ENCODE measurements at regions not wholly inside any gene's neighbourhood (a gene's known extent, or its start where the extent isn't known, plus 50 kb on each side); places are given as distances from the start of the nearest gene placed in this dataset.
"Not testable (repeated sequence)": the region's sequence is repeated elsewhere in the genome, so short reads cannot be mapped to it uniquely, and the experiment has no call there.

DNA sequence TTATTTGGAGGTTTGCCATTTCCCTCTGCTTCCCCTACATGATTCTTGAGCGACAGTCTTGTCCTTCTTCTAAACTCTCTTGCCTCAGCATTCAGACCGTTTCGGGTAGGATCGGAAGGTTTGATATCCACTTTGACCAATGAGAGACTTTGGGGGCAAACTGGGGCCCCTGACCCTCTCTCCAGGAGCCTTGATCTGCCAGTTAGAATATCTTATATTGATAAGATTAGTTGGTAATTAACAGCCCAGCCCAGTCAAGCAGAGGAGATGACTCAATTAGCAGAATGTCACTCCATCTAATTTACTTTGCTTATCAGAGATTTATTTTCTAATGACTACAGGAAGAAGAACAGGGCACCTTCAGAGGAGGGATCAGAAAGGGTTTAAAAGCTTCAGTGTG is 532.8 kb downstream of the XYLT1 start:
- DNase-seq (ENCODE audit: low read depth) = no peak

DNA sequence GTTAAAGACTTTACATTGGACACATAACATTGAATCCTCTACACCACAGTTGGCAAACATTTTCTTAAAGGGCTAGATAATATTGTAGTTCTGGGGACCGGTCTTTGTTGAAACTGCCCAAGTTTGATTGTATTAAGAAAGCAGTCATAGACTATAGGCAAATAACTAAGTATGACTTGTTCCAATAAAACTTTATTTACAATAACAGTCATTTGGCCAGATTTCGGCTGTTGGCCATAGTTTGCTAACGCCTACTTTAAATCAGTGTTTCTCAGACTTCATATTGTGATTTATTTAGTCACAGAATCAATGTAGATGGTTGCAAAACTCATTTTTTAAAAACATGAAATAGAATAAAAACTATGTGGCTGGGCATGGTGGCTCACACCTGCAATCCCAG is 531.8 kb downstream of the XYLT1 start:
- no peak for DNase-seq (ENCODE audit: low read depth)

DNA sequence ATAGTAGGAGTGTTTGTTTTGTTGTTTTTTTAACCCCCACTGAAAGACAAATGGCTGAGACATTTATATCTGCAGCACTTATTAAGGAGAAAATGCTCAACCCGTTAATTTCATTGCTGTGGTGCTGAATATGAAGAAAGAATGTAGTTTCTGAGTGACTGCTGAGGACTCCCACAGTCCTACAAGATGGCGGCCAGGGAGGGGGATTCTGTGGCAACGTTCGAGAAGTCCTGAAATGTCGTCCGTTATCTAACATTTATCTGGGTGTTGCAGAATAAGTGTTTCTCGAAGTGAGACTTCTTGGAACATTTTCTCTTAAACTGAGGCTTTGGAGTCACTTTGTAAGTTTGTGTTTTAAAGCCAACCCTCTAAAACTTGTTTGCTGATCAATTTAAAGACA is 530.4 kb downstream of the XYLT1 start:
- no peak for DNase-seq (ENCODE audit: low read depth)

DNA sequence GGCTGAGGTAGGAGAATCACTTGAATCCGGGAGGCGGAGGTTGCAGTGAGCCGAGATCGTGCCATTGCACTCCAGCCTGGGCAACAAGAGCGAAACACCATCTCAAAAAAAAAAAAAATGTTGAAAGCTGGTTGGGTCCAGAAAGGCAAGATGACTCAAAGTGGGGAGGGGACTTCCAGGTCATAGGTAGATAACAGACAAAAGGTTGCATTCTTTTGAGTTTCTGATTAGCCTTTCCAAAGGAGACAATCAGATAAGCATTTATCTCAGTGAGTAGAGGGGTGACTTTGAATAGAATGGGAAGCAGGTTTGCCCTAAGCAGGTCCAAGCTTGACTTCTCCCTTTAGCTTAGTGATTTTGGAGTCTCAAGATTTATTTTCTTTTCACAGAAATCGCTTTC is 527.9 kb downstream of the XYLT1 start:
- DNase-seq (ENCODE audit: low read depth) = not testable (repeated sequence)

DNA sequence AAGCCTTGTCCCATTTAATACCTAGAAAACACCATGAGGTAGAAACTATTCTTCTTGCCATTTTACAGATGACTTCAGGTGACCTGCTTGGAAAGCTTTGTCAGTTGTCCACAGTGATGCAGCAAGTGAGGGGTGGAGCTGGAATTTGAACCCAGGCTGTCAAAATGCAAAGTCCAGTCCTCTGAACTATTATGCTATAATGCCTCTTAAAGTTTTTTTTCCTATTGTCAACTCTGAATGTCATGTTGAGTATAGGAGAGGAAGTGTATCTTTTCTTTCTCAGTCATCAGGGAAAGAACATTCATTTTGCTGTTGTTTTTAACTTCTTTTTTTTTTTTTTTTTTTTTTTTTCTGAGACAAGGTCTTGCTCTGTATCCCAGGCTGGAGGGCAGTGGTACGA is 525.6 kb downstream of the XYLT1 start:
- no peak for DNase-seq (ENCODE audit: low read depth)

DNA sequence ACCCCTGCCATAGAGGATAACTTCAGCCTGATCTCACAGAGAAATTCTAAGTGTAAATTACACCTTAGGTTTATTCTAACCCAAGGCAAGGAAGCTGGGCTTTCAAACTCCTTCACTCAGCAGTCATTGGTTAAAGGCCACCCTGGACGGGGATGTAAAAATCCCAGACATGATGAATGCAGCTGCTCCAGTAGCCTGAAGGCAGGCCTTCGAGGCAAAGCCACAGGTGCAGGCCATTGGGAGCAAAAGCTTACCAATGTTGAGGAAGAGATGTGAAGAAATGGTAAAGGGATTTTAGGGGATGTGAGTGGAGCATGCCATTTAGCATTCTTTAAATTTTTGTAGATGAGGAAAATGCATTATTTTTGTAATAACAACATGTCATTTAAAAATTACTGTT is 514.4 kb downstream of the XYLT1 start:
- DNase-seq (ENCODE audit: low read depth) = no peak

DNA sequence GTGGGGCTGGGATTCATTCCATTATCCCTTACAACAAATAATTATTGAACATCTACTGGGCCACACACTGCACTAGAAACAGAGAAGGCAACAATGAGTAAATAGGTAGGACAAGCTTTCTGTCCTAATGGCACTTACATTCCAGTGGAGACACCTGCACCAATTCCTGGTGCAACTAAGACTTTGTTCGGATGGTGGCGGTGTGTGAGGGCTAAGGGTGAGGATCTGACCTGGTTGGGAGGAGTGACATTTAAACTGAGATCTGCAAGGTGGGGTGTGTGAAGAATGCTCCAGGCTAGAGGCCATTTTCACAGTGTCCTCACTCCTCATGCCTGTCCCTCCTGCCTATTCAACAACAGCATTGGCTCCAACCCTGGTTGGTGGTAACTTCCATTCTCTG is 510.0 kb downstream of the XYLT1 start:
- DNase-seq (ENCODE audit: low read depth) = no peak

DNA sequence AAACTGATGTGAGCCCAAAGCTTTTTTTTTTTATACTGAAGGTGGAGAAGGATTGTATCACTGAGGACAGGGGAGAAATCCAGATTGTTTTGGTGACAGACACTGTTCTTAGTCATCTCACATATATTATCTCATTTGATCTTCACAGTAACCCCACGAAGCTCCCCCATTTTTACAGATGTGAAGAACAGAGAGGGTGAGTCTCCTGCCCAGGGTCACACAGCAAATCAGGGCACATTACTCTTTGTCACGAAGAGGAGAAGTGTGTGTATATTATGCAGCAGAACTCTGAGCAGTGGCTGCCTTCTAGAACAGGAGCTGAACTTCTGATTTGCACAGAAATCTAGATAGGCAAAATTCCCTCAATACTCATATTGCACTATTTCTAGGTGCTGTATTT is 504.3 kb downstream of the XYLT1 start:
- no peak for DNase-seq (ENCODE audit: low read depth)

DNA sequence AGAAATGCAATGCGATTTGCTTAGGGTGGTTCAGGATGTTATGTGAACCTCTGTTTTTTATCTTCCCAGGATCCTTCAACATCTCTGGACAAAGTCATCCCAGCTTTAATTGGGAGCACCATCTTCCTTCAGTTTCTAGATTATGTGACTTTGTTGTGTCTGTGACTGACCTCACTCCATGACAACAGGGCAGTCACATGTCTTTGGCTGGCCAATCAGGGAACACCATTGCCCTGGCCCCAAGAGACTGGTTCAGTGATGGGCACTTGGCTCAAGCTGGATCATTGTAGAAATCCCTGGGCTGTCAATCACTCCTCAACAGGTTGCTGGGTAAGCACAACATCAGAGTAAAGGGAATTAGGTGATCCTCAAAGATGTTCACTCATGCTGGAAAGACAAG is 499.7 kb downstream of the XYLT1 start:
- DNase-seq (ENCODE audit: low read depth) = no peak

DNA sequence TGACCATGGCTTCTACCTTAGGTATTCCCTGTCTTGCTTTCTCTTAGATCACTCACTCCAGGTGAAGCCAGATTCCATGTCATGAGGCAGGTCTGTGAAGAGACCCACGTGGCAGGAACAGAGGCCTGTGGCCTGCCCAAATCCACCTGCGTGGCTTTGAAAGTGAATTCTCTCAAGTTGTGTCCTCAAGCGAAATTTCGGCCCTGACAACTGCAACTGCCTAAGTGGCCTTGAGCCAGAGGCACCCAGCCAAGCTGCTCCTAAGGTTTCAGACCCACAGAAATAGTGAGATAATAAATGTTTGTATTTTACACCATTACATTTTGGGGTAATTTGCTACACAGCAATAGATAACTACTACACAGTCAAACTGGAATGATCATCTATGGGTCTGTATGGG is 497.9 kb downstream of the XYLT1 start:
- DNase-seq (ENCODE audit: low read depth) = no peak

DNA sequence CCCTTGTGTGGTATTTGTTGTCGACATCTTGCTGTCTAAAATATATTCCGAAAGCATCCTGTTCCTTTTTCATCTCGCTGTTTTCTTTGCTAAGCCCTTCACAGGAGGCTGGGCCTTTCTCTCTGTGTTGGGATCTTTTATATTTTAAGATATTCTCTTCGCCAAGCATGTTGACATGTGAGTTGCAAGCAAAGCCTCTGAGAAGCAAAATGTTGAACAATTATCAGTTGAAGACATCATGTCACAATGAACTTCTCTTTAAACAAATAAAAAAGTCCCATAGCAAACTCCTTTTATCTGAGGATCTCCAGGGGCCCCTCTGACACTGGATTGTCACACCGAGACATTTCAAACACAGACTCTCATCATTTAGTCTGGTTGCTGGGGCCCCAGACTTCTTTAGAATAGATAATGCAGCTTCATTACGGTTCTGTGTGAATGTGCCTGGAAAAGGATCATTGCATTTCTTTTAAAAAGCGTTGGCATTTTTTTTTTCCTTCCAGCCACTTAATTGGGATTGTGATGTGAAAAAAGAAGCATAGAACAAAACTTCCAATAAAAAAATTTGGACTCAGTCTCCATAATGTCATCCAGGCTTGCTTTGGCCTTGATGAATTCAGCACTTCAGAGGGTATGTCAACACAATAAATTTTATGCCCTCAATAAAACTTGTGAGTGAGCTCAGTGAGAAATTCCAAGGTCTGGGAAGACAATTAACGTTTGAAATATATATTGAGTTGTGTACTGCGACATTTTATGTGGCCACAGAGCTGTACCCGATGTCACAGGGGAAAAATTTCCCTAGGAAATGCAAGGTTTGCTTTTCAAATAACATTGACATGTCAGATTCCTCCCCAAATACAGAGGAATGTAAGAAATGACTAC is 496.8 kb downstream of the XYLT1 start:
- no peak for DNase-seq (ENCODE audit: low read depth)

DNA sequence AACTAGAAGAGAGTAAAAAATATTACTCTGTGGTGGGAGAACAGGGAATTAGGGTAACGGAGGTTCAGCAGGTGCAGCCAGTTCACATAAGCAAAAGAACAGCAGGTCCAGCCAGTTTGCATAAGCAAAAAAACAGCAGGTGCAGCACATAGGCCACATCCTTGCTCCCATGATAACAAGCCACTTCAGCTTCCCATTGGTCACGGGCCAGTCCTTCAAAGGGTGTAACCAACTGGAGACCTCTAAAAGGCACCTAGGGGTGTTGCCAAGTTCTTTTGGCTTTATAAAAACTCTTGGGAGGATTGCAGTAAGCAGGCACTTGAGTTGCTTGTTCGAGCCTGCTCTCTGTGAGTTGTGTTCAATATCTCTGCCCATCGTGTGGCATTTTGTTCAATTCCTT is 488.1 kb downstream of the XYLT1 start:
- DNase-seq (ENCODE audit: low read depth) = no peak

DNA sequence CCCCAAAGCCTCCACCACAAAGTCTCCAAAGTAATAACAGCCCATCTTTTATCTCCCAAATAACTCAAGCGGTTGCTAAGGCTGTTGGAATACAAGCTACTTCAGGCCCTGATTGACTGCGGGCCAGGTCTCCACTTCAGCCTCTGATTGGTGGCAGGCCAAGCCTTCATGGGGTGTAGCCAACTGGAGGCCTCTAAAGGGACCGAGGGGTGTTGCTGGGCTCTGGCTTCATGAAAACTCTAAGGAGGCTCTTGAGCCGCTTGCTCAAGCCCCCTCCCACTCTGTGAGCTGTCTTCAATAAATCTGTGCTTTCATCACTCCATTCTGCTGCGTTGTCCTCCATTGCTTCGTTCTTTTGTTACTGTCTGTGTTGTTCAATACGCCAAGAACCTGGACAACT is 487.2 kb downstream of the XYLT1 start:
- no peak for DNase-seq (ENCODE audit: low read depth)

DNA sequence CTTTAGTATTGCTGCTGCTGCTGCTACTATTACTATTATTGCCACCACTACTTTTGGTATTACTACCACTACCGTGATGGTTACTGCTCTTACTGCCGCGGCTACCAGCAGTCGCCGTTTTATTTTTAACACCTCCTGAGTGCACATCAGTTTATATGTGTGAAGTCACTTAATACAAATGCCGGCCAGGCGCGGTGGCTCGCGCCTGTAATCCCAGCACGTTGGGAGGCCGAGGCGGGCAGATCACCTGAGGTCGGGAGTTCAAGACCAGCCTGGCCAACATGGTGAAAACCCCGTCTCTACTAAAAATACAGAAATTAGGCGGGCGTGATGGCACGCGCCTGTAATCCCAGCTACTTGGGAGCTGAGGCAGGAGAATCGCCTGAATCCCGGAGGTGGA is 486.7 kb downstream of the XYLT1 start:
- not testable (repeated sequence) for DNase-seq (ENCODE audit: low read depth)

DNA sequence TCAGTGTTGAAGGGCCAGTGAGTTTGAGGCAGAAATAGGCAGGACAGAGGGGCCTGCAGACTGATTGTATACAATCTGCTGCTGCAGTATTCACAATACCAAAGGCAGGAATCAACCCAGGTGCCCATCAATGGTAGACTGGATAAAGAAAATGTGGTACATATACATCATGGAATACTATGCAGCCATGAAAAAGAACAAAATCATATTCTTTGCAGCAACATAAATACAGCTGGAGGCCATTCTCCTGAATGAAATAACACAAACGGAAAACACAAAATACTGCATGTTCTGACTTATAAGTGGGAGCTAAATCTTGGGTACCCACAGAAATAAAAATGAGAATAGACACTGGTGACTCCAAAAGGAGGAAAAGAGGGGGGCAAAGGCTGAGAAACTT is 485.1 kb downstream of the XYLT1 start:
- DNase-seq (ENCODE audit: low read depth) = no peak

DNA sequence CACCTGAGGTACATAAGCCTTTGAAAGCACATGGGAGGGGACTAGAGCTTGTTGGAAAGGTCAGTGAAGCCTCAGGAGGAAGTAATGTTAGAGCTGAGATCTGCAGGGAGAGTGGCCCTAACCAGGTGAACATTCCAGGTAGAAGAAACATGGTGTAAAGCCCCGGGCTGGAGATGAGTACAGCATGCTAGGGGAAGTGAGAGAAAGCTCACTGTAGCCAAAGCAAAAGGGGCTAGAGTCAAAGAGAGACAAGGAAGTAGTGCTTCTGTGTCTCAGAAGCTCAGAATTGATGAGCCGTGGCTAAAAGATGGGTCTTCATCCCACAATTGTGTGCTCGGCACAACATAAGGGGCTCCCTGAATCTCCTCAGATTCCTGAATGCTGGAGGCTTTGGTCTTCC is 481.8 kb downstream of the XYLT1 start:
- no peak for DNase-seq (ENCODE audit: low read depth)

DNA sequence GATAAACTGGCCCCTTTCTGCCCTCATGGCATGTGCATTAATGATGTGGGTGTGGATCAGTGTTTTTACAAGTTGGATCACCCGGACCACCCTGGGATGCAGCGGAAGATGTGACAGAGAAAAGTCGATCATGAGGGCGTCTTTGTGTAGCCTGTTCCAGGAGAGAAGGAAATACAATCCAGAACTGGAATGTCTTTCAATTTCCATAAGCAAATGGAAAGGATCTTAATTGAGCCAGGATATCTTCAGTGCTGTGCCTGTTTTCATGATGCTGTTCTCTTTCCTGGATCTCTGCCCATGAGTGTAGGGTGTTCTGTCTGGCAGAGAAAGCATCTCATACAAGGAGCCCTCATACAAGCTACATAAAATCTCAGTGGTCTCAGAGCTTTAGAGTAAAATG is 481.4 kb downstream of the XYLT1 start:
- DNase-seq (ENCODE audit: low read depth) = no peak

DNA sequence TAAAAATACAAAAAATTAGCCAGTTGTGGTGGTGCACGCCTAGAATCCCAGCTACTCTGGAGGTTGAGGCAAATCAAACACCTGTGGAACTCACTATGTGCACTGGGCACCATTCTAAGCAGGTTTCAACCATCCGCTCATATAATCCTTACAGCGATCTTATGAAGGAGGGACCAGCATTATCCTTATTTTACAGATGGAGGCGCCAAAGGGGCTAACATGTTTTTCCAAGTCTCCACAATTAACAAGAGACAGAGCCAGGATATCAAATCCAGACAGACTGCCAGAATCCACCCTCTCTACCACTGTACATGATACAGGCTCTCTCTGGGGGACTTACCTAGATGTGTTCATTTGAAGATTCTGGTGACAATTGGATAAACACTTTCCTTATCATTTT is 479.0 kb downstream of the XYLT1 start:
- DNase-seq (ENCODE audit: low read depth) = no peak

DNA sequence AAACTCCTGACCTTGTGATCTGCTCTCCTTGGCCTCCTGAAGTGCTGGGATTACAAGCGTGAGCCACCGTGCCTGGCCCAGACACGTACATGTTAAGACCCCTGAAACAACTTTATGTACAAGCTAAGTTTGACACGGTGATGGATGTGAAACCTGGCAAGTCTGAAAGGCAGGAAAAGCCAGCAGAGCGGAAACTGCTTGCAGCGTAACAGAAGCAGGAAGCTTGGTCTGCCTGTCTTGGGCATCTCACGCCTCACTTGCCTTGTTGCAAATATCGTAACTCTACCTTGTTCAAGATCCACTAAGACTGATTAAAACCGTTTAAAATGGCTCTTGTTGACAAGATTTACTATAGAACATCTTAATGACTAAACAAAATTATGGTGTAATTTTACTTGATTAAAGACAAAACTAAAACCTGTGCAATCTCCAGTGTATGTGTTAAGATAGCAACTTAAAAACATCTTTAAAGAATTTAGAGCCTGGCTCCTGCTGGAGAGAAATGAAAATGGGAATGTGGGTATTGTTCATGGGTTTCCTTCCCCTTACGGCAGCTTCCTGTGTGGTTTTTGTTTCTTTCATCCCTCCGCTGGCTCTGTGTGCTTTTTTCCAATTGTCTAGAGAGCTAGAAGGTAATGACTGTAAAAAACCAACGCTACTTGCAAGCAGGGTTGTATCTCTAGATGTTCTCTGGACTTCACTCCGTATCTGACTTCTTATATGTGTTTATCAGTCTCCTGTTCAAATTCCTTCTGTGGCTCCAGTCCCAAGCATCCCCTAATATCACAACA is 477.6 kb downstream of the XYLT1 start:
- DNase-seq (ENCODE audit: low read depth) = no peak

DNA sequence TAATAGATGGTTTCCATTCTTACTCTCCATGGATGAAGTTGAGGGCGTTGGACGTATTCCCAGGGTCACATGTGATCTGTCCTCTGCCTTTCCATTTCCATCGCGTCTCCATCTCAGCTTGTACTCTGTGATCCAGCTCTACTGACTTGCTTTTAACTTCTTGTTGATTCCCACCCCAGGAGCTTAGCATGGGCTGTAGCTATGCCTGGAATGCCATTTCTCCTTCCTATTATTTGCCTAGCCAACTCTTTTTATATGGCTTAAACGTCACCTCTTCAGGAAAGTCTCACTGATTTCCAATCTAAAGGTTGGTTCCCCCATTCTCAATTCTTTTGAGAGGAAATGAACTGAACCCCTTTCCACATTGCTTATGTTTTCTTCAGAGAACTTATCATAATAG is 475.9 kb downstream of the XYLT1 start:
- no peak for DNase-seq (ENCODE audit: low read depth)

DNA sequence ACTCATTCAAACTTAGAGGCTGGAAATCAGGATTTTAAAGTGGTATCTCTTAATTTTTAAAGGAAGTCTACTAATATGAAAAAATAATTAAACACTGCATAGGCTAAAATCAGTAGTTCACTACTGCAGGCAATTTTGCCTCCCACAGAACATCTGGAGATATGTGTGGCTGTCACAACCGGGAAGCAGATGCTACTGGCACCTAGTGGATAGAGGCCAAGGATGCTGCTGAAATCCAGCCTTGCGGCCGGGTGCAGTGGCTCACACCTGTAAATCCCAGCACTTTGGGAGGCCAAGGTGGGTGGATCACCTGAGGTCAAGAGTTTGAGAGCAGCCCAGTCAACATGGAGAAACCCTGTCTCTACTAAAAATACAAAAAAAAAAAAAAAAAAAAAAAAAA is 473.9 kb downstream of the XYLT1 start:
- no peak for DNase-seq (ENCODE audit: low read depth)

DNA sequence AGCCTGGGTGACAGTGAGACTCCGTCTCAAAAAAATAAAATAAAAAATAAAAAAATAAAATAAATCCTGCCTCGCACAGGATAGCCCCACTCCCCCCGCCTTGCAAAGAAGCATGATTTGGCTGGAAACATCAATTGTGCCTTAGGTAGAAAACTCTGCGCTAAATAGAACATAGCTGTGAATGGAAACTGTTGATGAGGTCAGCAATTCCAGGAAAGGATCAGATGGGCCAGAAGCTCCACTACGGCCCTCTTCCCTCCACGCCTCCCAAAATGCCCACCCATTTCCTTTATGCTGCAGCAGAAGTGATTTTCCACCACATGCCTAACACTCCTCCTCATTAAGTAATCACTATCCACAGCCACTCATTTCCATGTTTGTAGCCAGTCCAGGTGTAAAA is 473.4 kb downstream of the XYLT1 start:
- DNase-seq (ENCODE audit: low read depth) = no peak

DNA sequence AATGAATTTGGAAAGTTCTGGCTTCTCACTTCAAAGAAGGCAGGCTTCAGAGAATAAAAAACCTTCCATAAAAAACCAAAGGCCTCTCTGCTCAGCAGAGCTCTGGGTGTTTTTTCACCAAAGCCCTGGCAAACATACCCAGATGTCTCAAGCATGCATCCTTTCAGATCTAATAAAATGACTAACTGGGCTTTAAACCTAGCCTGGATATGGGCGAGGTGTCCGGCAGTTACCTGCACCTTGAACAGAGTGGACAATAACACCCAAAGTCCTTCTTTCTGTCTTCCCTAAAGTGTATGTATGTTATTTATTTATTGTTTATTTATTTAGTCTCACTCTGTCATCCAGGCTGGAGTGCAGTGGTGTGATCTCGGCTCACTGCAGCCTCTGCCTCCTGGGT is 469.3 kb downstream of the XYLT1 start:
- DNase-seq (ENCODE audit: low read depth) = no peak

DNA sequence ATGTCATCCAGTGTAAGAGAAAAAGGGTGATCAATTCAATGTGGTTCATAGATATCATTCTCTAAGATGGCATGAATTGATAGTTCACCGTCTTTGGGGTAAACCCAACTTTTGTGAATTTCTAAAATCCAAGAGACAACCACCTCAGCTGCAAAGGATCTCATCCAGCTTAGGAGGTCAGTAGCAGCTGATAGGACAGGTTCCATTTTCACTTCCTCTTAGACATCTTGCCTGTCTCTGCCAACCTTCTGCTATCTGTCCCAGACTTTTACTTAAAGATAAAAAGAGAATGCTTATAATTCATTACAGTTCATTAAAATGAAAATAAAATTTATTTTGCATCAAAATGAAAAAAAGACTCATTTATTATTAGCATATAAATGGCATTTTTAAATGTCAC is 468.2 kb downstream of the XYLT1 start:
- no peak for DNase-seq (ENCODE audit: low read depth)
